NB4 (cell line): ENCODE measurements at regions not wholly inside any gene's neighbourhood (a gene's known extent, or its start where the extent isn't known, plus 50 kb on each side); places are given as distances from the start of the nearest gene placed in this dataset.

Source experiments
- POLR2A ChIP-seq: IDR thresholded peaks from 2 replicates; pipeline ENCODE4 v1.6.1; 2011; ENCODE audit warnings: mild to moderate bottlenecking; ENCODE audit not compliant: insufficient read length; ENCODE audit errors: extremely low read depth
- TF ChIP-seq, protein P1 (sequence below): IDR thresholded peaks from one replicate; pipeline ENCODE4 v1.5.1; 2012; ENCODE audit warnings: low read depth, low read length

DNA sequence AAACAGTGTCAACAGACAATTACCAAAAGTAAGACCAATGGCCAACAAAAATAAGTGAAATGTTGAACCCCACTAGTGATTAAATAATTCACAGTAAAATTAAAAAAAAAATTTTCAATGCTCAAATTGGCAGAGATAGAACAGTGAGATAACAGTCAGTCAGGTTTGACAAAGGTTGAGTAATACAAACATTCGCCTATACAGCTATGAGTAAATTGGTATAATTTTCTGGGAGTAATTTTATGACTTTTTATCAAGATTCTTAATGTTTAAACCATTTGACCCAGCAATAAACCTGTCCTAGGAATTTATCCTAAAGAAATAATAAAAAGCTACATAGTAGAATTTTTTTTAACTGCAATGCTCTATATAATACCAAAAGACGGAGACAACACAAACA lies 64.9 kb upstream of the SHH start:
- TF ChIP-seq, protein P1, sequence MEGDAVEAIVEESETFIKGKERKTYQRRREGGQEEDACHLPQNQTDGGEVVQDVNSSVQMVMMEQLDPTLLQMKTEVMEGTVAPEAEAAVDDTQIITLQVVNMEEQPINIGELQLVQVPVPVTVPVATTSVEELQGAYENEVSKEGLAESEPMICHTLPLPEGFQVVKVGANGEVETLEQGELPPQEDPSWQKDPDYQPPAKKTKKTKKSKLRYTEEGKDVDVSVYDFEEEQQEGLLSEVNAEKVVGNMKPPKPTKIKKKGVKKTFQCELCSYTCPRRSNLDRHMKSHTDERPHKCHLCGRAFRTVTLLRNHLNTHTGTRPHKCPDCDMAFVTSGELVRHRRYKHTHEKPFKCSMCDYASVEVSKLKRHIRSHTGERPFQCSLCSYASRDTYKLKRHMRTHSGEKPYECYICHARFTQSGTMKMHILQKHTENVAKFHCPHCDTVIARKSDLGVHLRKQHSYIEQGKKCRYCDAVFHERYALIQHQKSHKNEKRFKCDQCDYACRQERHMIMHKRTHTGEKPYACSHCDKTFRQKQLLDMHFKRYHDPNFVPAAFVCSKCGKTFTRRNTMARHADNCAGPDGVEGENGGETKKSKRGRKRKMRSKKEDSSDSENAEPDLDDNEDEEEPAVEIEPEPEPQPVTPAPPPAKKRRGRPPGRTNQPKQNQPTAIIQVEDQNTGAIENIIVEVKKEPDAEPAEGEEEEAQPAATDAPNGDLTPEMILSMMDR, result no peak
- no peak for TF ChIP-seq POLR2A
